Mammary epithelial cell (primary cell): ENCODE measurements at regions not wholly inside any gene's neighbourhood (a gene's known extent, or its start where the extent isn't known, plus 50 kb on each side); places are given as distances from the start of the nearest gene placed in this dataset.

Source experiments
- CTCF ChIP-seq, 2 donors: IDR thresholded peaks in 1 of 2; conservative IDR thresholded peaks in 1 of 2; 2 replicates each; pipeline ENCODE4 v1.5.1; 2011 to 2012; ENCODE audit warnings: inconsistent platforms in 2 of 2, low read length in 2 of 2, mild to moderate bottlenecking in 2 of 2, control low read depth in 1 of 2, low read depth in 1 of 2; ENCODE audit not compliant: insufficient read depth in 1 of 2; ENCODE audit errors: extremely low read depth in 1 of 2
- EZH2 ChIP-seq: IDR thresholded peaks from 2 replicates; pipeline ENCODE4 v1.6.1; 2012; ENCODE audit warnings: low read length, inconsistent platforms, borderline replicate concordance

DNA sequence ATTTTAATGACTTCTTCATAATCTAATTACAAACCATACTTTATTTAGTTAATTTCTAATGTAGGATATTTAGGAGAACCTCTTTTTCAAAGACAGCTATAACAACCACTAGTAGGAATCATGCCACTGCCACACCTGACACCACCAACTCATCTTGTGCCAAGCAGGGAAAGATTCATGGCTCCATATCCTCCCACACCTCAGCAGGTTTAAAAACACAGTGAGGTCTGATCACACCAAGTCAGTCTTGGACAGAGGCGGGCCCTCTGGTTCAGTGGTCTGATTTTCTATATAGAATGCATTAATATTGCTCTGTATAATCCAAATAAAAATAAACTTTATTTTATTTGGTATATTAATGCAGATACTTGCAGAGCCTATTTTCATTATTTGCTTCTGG is 227.7 kb upstream of the TTC29 start:
- no peak for TF ChIP-seq CTCF (conservative IDR thresholded peaks at IDR 0.05 in 1 of 2, IDR thresholded peaks at IDR 0.05 in 1 of 2; ENCODE audit: extremely low read depth in 1 of 2, insufficient read depth in 1 of 2, low read depth in 1 of 2, low read length in 2 of 2)
- TF ChIP-seq EZH2: no peak
